GM12874 (cell line): ENCODE measurements at regions not wholly inside any gene's neighbourhood (a gene's known extent, or its start where the extent isn't known, plus 50 kb on each side); places are given as distances from the start of the nearest gene placed in this dataset.

ENCODE experiments used
- CTCF ChIP-seq: IDR thresholded peaks from 2 replicates; pipeline ENCODE4 v1.5.1; 2011; ENCODE audit warnings: low read depth, mild to moderate bottlenecking, control low read depth, low read length, moderate library complexity; ENCODE audit not compliant: insufficient read depth

DNA sequence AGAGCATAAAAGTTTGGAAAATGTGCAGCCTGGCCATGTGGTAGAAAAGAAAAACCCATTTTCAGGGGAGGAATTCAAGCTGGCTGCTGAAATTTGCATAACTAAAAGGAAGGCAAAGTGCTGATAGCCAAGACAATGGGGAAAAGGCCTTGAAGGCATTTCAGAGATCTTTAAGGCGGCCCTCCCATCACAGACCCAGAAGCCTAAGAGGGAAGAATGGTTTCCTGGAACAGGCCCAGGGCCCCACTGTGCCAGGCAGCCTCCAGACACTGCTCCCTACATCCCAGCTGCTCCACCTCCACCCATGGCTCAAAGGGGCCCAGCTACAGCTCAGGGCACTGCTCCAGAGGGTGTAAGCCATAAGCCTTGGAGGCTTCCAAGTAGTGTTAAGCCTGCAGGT is 158.0 kb upstream of the PRDX4 start:
- no peak for TF ChIP-seq CTCF

DNA sequence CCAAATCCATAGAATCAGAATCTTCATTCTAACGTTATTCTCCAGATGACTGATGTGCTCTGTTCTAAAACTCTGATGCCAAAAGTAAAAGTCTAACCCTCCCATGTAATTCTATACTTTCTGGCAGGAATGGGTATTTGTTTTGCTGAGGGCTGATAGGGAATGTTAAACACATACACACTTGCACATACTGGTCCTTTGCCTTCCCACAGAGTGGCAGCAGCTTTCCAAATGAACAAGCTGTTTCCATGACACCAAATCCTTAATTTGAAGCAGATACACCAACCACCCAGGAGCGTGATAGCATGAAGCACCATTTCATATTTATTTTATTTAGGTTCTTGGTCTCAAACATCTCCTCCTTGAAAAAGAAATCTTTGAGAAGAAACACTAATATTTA is 155.5 kb upstream of the PRDX4 start:
- no peak for TF ChIP-seq CTCF

GRCh38 chrX:23513121-23513520 is 154.2 kb upstream of the PRDX4 start:
- no peak for TF ChIP-seq CTCF

GRCh38 chrX:23514082-23514481 is 153.2 kb upstream of the PRDX4 start:
- TF ChIP-seq CTCF, result no peak

- no peak for TF ChIP-seq CTCF
Observed at GRCh38 chrX:23515028-23515427, 152.3 kb upstream of the PRDX4 start.

DNA sequence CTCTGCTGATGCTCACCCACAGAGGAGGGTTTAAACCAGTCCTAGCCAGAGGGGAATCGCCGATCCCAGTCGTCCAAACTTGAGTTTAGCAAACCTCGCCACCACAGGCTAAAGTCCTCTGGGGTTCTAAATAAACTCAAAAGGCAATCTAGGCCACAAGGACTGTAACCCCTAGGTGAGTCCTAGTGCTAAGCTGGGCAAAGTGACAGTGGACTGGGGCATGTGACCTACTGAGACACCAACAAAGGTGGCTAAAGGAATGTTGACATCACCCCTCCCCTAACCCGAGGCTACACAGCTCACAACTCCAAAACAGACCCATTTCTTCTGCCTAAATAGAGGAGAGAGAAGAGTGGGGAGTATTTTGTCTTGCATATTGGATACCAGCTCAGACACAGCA is 142.8 kb upstream of the PRDX4 start:
- TF ChIP-seq CTCF, result no peak

DNA sequence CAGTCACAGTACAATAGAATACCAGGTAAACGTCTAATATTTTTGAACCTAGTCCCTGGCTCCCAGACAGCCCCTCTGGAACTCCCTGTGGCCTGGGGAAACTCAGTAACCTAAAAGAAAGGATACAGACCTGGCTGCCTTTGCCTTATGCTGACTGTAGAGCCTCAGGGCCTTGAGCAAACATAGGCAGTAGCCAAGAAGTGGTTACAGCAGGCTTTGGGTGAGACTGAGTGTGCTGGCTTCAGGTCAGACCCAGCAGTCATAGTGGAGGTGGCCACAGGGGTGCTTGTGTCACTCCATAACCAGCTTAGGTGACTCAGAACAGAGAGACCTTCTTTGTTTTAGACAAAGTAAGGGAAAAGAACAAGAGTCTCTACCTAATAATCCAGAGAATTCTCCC is 141.8 kb upstream of the PRDX4 start:
- no peak for TF ChIP-seq CTCF

DNA sequence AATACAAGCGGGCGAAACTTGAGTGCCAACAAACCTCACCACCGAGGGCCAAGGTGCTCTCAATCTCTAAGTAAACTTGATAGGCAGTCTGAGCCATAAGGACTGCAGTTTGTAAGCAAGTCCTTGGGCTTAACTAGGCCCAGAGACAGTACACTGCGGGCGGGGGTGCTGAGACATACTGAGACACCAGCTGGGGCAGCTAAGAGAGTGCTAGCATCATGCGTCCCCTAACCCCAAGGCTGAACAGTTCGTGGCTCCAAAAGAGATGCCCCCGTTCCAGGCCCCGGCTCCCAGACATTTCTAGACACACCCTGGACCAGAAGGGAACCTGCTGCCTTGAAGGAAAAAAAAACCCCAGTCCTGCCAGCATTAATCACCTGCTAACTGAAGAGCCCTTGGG is 126.8 kb upstream of the PRDX4 start:
- TF ChIP-seq CTCF, result no peak
